Parathyroid adenoma (tissue), 2 donors: ENCODE measurements at regions not wholly inside any gene's neighbourhood (a gene's known extent, or its start where the extent isn't known, plus 50 kb on each side); places are given as distances from the start of the nearest gene placed in this dataset.
A peak's percentile ranks its signal among the peaks of the same experiment; 100 is the strongest.

Experiments
- H2AFZ ChIP-seq: fragments of 300-600 bp; sonication (generic); one replicate; pipeline ENCODE4 v1.7.0; 2017; ENCODE audit warnings: antibody characterized with exemption, mild to moderate bottlenecking
- H3K27ac ChIP-seq: fragments of 300-600 bp; sonication (generic); one replicate; pipeline ENCODE4 v1.7.0; 2017
- H3K27me3 ChIP-seq: fragments of 300-600 bp; sonication (generic); one replicate; pipeline ENCODE4 v1.7.0; 2017; ENCODE audit warnings: low read length; ENCODE audit not compliant: control insufficient read depth, insufficient read depth
- H3K36me3 ChIP-seq: fragments of 300-600 bp; sonication (generic); one replicate; pipeline ENCODE4 v1.7.0; 2017; ENCODE audit warnings: low read length; ENCODE audit not compliant: control insufficient read depth, insufficient read depth
- H3K4me1 ChIP-seq: fragments of 300-600 bp; sonication (generic); one replicate; pipeline ENCODE4 v1.7.0; 2017; ENCODE audit warnings: control low read depth
- H3K4me2 ChIP-seq: fragments of 300-600 bp; sonication (generic); one replicate; pipeline ENCODE4 v1.7.0; 2017; ENCODE audit warnings: low read length
- H3K4me3 ChIP-seq: fragments of 300-600 bp; sonication (generic); one replicate; pipeline ENCODE4 v1.7.0; 2017; ENCODE audit warnings: low read depth, low read length
- H3K79me2 ChIP-seq: fragments of 300-600 bp; sonication (generic); one replicate; pipeline ENCODE4 v1.7.0; 2017; ENCODE audit warnings: control low read depth
- H3K9ac ChIP-seq: fragments of 300-600 bp; sonication (generic); one replicate; pipeline ENCODE4 v1.7.0; 2017; ENCODE audit warnings: mild to moderate bottlenecking
- H3K9me3 ChIP-seq: fragments of 300-600 bp; sonication (generic); one replicate; pipeline ENCODE4 v1.7.0; 2017; ENCODE audit warnings: low read length; ENCODE audit not compliant: control insufficient read depth
- CTCF ChIP-seq: fragments of 300-600 bp; sonication (generic); IDR thresholded peaks from one replicate; pipeline ENCODE4 v1.7.0; 2017; ENCODE audit warnings: antibody characterized with exemption, mild to moderate bottlenecking
- donor health status: primary hyperparathyroidism.

DNA sequence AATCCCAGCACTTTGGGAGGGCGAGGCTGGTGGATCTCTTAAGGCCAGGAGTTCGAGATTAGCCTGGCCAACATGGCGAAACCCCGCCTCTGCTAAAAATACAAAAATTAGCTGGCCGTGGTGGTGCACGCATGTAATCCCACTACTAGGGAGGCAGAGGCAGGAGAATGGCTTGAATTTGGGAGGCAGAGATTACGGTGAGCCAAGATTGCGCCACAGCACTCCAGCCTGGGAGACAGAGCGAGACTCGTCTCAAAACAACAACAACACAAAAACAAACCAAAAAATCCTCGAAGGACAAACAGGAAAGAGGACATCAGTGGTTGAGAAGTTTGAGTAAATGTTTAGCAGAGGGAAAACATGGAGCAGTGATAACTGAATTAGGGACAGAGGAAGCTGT lies 52.3 kb upstream of the FAM3C start:
- H3K79me2 ChIP-seq: no peaks in the 10 kb centered on the region
- H3K9ac ChIP-seq: no peak overlapping the region
- no peaks in the 10 kb centered on the region for H3K36me3 ChIP-seq
- H3K27ac ChIP-seq: no peak overlapping the region
- no peaks in the 10 kb centered on the region for H3K9me3 ChIP-seq
- H3K4me3 ChIP-seq: no peak overlapping the region
- no peak for TF ChIP-seq CTCF
- peak overlapping the region; percentile 11 for H2AFZ ChIP-seq
- no peak overlapping the region for H3K4me2 ChIP-seq
- H3K27me3 ChIP-seq: no peaks in the 10 kb centered on the region
- H3K4me1 ChIP-seq: no peaks in the 10 kb centered on the region

DNA sequence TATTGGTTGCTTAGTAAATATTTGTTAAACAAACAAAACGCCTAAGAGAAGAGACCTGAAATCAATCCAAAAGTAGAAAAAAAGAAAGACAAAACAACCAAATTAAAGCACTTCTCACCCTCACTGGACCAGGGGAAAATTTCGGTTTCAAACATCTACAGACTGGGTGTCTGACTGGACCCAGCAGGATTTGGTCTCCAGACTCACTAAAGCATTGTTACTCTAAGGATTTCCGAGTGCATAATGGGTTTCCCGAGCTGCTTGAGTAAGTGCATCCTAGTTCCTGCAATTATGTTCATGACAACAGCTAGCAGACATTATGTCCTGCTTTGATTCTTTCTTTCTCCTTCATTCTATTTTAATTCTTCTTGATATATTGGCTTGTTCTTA lies 51.8 kb upstream of the FAM3C start:
- H3K27me3 ChIP-seq: no peaks in the 10 kb centered on the region
- no peaks in the 10 kb centered on the region for H3K4me1 ChIP-seq
- no peak overlapping the region for H3K4me2 ChIP-seq
- H3K79me2 ChIP-seq: no peaks in the 10 kb centered on the region
- no peaks in the 10 kb centered on the region for H3K36me3 ChIP-seq
- H2AFZ ChIP-seq: no peak overlapping the region
- H3K27ac ChIP-seq: peak overlapping the region; percentile 24
- H3K9me3 ChIP-seq: no peaks in the 10 kb centered on the region
- no peak for TF ChIP-seq CTCF
- no peak overlapping the region for H3K4me3 ChIP-seq
- no peak overlapping the region for H3K9ac ChIP-seq

GRCh38 chr7:121447243-121447910 lies 51.3 kb upstream of the FAM3C start:
- no peak for TF ChIP-seq CTCF
- no peaks in the 10 kb centered on the region for H3K79me2 ChIP-seq
- no peaks in the 10 kb centered on the region for H3K36me3 ChIP-seq
- no peaks in the 10 kb centered on the region for H3K4me1 ChIP-seq
- H3K4me2 ChIP-seq: no peak overlapping the region
- H2AFZ ChIP-seq: no peak overlapping the region
- no peak overlapping the region for H3K4me3 ChIP-seq
- H3K27ac ChIP-seq: peak overlapping the region; percentile 24
- H3K27me3 ChIP-seq: no peaks in the 10 kb centered on the region
- no peak overlapping the region for H3K9ac ChIP-seq
- H3K9me3 ChIP-seq: no peaks in the 10 kb centered on the region

DNA sequence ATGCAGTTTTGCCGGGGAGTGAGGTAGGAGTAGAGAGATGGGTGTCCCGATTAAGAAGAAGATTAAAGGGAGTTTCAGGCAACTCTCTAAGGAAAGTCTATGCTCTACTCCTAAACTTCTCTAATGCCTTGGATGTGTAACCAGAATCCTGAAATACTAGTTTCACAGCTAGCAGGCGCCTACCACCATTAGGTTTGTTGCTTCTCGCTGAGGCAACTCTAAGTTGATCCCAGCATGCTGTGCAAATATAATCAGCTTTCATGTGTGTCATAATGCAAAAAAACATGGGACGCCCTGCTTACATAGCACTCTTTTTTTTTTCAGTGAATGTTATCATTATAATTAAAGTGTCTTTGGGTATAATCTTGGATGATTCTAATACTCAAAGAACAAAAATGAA lies 50.4 kb upstream of the FAM3C start:
- Histone ChIP-seq H3K27ac (no peak overlapping the region), H3K4me2 (no peak overlapping the region), H3K79me2 (no peaks in the 10 kb centered on the region), H3K36me3 (no peaks in the 10 kb centered on the region), H3K4me3 (no peak overlapping the region), H3K27me3 (no peaks in the 10 kb centered on the region), H3K9ac (no peak overlapping the region), H3K9me3 (no peaks in the 10 kb centered on the region), H2AFZ (no peak overlapping the region), H3K4me1 (no peaks in the 10 kb centered on the region)
- TF ChIP-seq CTCF: no peak
